ENCODE measurements at regions not wholly inside any gene's neighbourhood (a gene's known extent, or its start where the extent isn't known, plus 50 kb on each side); places are given as distances from the start of the nearest gene placed in this dataset.

DNA sequence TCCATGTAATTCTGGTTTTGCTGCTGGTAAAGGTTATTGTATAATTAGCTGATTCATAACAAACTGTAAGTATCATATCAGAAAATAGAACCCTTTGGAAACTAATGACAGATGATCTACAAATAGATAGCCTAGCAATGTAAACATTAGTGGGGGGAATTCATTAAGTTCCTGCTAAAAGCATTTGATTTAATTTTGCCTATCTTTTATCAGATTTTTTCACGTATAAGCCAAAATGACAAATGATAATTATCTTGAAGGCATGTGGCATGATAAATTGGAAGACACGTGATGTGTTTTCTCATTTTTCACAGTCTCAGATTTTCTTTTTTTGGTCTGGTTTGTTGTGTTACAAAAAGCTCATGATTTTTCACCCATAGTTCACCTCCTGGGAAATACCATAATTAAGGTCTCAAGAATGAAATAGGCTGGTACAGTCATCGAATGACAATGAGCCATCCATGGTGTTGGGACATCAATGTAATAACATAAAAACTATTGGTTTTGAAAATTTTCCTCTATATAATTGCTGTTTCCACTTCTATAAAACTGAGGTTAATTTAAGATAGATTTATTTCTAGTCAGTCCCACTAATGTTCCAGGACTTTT is 325.9 kb upstream of the TBL1XR1 start:
- Histone ChIP-seq H3K4me3 (no peak overlapping the region), H3K27ac (no peak overlapping the region)
- DNase-seq (ENCODE audit: low spot score in 2 of 2) = no peak

GRCh38 chr3:177523872-177524438 is 326.7 kb upstream of the TBL1XR1 start:
- intact Hi-C loops (cut with DNase I) = no loop called here
- Histone ChIP-seq H3K4me3 (no peak overlapping the region), H3K9me3 (no peaks in the 10 kb centered on the region), H3K36me3 (no peaks in the 10 kb centered on the region), H3K4me1 (no peaks in the 10 kb centered on the region), H3K27me3 (no peaks in the 10 kb centered on the region), H3K27ac (no peak overlapping the region)
- DNase-seq (ENCODE audit: low spot score in 2 of 2) = no peak
- TF ChIP-seq CTCF (IDR thresholded peaks at IDR 0.05) = no peak

More for the DNA sequence above, 325.9 kb upstream of the TBL1XR1 start:
- Histone ChIP-seq H3K4me1 (no peaks in the 10 kb centered on the region), H3K9me3 (no peaks in the 10 kb centered on the region), H3K27me3 (no peaks in the 10 kb centered on the region), H3K36me3 (no peaks in the 10 kb centered on the region)
- no peak for TF ChIP-seq CTCF (IDR thresholded peaks at IDR 0.05)
- intact Hi-C loops (cut with DNase I) = no loop called here

GRCh38 chr3:177524742-177525141 is 327.5 kb upstream of the TBL1XR1 start:
- Histone ChIP-seq H3K9me3 (no peaks in the 10 kb centered on the region), H3K4me3 (no peak overlapping the region), H3K36me3 (no peaks in the 10 kb centered on the region), H3K27ac (no peak overlapping the region), H3K4me1 (no peaks in the 10 kb centered on the region), H3K27me3 (no peaks in the 10 kb centered on the region)
- intact Hi-C loops (cut with DNase I) = no loop called here
- no peak for TF ChIP-seq CTCF (IDR thresholded peaks at IDR 0.05)
- DNase-seq (ENCODE audit: low spot score in 2 of 2) = no peak

- intact Hi-C loops (cut with DNase I) = no loop called here
- no peaks in the 10 kb centered on the region for H3K9me3 ChIP-seq
- H3K27me3 ChIP-seq = no peaks in the 10 kb centered on the region
- no peaks in the 10 kb centered on the region for H3K4me1 ChIP-seq
- no peak overlapping the region for H3K27ac ChIP-seq
- H3K4me3 ChIP-seq = no peak overlapping the region
- DNase-seq (ENCODE audit: low spot score in 2 of 2) = no peak
- no peaks in the 10 kb centered on the region for H3K36me3 ChIP-seq
- TF ChIP-seq CTCF (IDR thresholded peaks at IDR 0.05) = no peak
Observed at GRCh38 chr3:177525414-177525813, 328.1 kb upstream of the TBL1XR1 start.

DNA sequence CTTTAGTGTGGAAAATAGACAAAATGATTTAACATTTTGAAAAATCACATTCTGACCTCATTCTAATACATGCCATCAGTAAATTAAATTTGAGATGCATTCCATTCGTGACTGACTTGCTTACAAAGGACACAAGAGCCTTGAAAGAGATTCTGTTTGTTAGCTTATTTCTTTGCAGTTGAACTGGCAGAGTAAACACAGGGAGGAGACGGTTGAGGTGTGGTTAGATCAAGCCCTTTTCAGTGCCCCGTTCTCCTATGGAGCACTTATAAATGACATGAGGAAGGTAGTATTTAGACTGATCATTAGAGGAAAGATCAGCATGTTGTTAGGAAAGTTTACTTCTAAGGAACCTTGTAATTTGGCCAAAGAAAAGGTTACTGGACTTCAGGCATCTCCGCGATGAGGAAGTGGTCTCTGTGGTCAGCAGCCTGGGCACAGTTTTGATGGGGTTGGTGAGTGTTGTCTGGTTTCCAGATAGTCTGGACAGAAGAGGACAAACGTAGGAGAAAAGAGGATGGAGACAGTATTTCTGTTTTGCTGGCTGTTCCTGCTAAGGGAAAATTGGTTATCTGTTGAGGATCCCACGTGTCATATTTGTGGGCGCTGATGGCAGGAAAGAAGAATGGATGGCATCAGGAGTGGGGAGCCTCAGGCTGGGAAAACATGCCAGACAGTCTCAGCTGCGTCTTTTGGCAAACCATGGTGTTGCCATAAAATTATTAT is 328.9 kb upstream of the TBL1XR1 start:
- H3K27me3 ChIP-seq = no peaks in the 10 kb centered on the region
- no peak for DNase-seq (ENCODE audit: low spot score in 2 of 2)
- intact Hi-C loops (cut with DNase I) = no loop called here
- H3K4me1 ChIP-seq = peaks cover 0 to 3% of the 10 kb centered on the region in 2 donors
- H3K36me3 ChIP-seq = no peaks in the 10 kb centered on the region
- no peak overlapping the region for H3K27ac ChIP-seq
- TF ChIP-seq CTCF (IDR thresholded peaks at IDR 0.05) = no peak
- no peak overlapping the region for H3K4me3 ChIP-seq
- no peaks in the 10 kb centered on the region for H3K9me3 ChIP-seq

Measured in ascending aorta (tissue), 2 donors.